Breast epithelium (tissue), 3 donors: ENCODE measurements at regions not wholly inside any gene's neighbourhood (a gene's known extent, or its start where the extent isn't known, plus 50 kb on each side); places are given as distances from the start of the nearest gene placed in this dataset.

Experiments used
- CTCF ChIP-seq, 3 donors: fragments of 450-650 bp; IDR thresholded peaks; one replicate each; pipeline ENCODE4 v1.5.1; 2016 to 2017; ENCODE audit warnings: antibody characterized with exemption in 3 of 3, mild to moderate bottlenecking in 3 of 3, moderate library complexity in 3 of 3
- POLR2A ChIP-seq: fragments of 450-650 bp; IDR thresholded peaks from one replicate; pipeline ENCODE4 v1.6.1; 2016; ENCODE audit warnings: antibody characterized with exemption, mild to moderate bottlenecking, moderate library complexity

- TF ChIP-seq CTCF (IDR thresholded peaks at IDR 0.05), result no peak
- no peak for TF ChIP-seq POLR2A
These were observed 62.6 kb upstream of the MACF1 start for GRCh38 chr1:39141925-39142324.
